ENCODE measurements at regions not wholly inside any gene's neighbourhood (a gene's known extent, or its start where the extent isn't known, plus 50 kb on each side); places are given as distances from the start of the nearest gene placed in this dataset.
A peak's percentile ranks its signal among the peaks of the same experiment; 100 is the strongest.

GRCh38 chr6:112877134-112878100 is 530.3 kb downstream of the RFPL4B start:
- H3K27me3 ChIP-seq (ENCODE audit: insufficient read depth, low read length) = no peaks in the 10 kb centered on the region
- peak overlapping the region; percentile 12 for H2AFZ ChIP-seq (ENCODE audit: low read depth, low read length)
- no peaks in the 10 kb centered on the region for H3K27me3 Mint-ChIP-seq (ENCODE audit: low read depth, unreplicated experiment)
- peak overlapping the region; percentile 34 for H3K9ac ChIP-seq (ENCODE audit: low read length)
- no peaks in the 10 kb centered on the region for H3K9me3 ChIP-seq (ENCODE audit: insufficient read depth, low read depth, low read length)
- TF ChIP-seq EZH2 (IDR thresholded peaks at IDR 0.05; ENCODE audit: insufficient read depth, low read length) (no peak), CTCF (IDR thresholded peaks at IDR 0.05; ENCODE audit: insufficient read depth, low read depth, low read length) (peak; percentile 13)
- peak overlapping the region; percentile 70 for H3K27ac ChIP-seq (ENCODE audit: low read depth, low read length)
- peak; percentile 96 for DNase-seq (ENCODE audit: low read depth)
- H3K4me3 Mint-ChIP-seq (ENCODE audit: unreplicated experiment) = peak overlapping the region; percentile 1
- H3K4me1 ChIP-seq (ENCODE audit: insufficient read depth, low read length) = peaks cover 33% of the 10 kb centered on the region
- peaks cover 42% of the 10 kb centered on the region for H3K4me1 Mint-ChIP-seq (ENCODE audit: low read depth, unreplicated experiment)
- H3K9me3 Mint-ChIP-seq (ENCODE audit: unreplicated experiment) = no peaks in the 10 kb centered on the region
- H3K4me2 ChIP-seq (ENCODE audit: low read length) = peak overlapping the region; percentile 60
- H3K4me3 ChIP-seq (ENCODE audit: insufficient read depth, low read depth, low read length) = no peak overlapping the region
- peak; percentile 99 for FAIRE-seq
- H3K36me3 ChIP-seq (ENCODE audit: insufficient read depth, low read length) = no peaks in the 10 kb centered on the region
- no peaks in the 10 kb centered on the region for H4K20me1 ChIP-seq (ENCODE audit: insufficient read depth, low read length)
- no peaks in the 10 kb centered on the region for H3K79me2 ChIP-seq (ENCODE audit: insufficient read depth, low read length)
- no peaks in the 10 kb centered on the region for H3K36me3 Mint-ChIP-seq (ENCODE audit: low read depth, unreplicated experiment)
- H3K27ac Mint-ChIP-seq (ENCODE audit: unreplicated experiment) = peak overlapping the region; percentile 88

- Mint-ChIP-seq H3K4me1 (ENCODE audit: low read depth, unreplicated experiment) (peaks cover 50% of the 10 kb centered on the region), H3K27ac (ENCODE audit: unreplicated experiment) (no peak overlapping the region), H3K27me3 (ENCODE audit: low read depth, unreplicated experiment) (no peaks in the 10 kb centered on the region), H3K4me3 (ENCODE audit: unreplicated experiment) (no peak overlapping the region), H3K36me3 (ENCODE audit: low read depth, unreplicated experiment) (no peaks in the 10 kb centered on the region), H3K9me3 (ENCODE audit: unreplicated experiment) (no peaks in the 10 kb centered on the region)
- Histone ChIP-seq H2AFZ (ENCODE audit: low read depth, low read length) (no peak overlapping the region), H3K9me3 (ENCODE audit: insufficient read depth, low read depth, low read length) (no peaks in the 10 kb centered on the region), H4K20me1 (ENCODE audit: insufficient read depth, low read length) (no peaks in the 10 kb centered on the region), H3K36me3 (ENCODE audit: insufficient read depth, low read length) (no peaks in the 10 kb centered on the region), H3K4me2 (ENCODE audit: low read length) (peak overlapping the region; percentile 72), H3K4me3 (ENCODE audit: insufficient read depth, low read depth, low read length) (no peak overlapping the region), H3K27ac (ENCODE audit: low read depth, low read length) (peak overlapping the region; percentile 48), H3K4me1 (ENCODE audit: insufficient read depth, low read length) (peaks cover 42% of the 10 kb centered on the region), H3K9ac (ENCODE audit: low read length) (peak overlapping the region; percentile 55), H3K79me2 (ENCODE audit: insufficient read depth, low read length) (no peaks in the 10 kb centered on the region), H3K27me3 (ENCODE audit: insufficient read depth, low read length) (no peaks in the 10 kb centered on the region)
- no peak for TF ChIP-seq EZH2 (IDR thresholded peaks at IDR 0.05; ENCODE audit: insufficient read depth, low read length)
- TF ChIP-seq CTCF (IDR thresholded peaks at IDR 0.05; ENCODE audit: insufficient read depth, low read depth, low read length) = no peak
- DNase-seq (ENCODE audit: low read depth) (peak; percentile 8), FAIRE-seq (no peak)
These were observed 532.8 kb downstream of the RFPL4B start for GRCh38 chr6:112879920-112880413.
